Sigmoid colon (tissue), 6 donors: ENCODE measurements at regions not wholly inside any gene's neighbourhood (a gene's known extent, or its start where the extent isn't known, plus 50 kb on each side); places are given as distances from the start of the nearest gene placed in this dataset.

Experiments used
- DNase-seq: peaks from one replicate; pipeline ENCODE4 v3.0.0-alpha.2; 2019
- H3K27ac ChIP-seq, 4 donors: fragments of 200-600 bp; sonication (generic); one replicate each; pipeline ENCODE4 v1.5.1; 2016 to 2019; ENCODE audit warnings: mild to moderate bottlenecking in 1 of 4
- H3K27me3 ChIP-seq, 3 donors: fragments of 200-600 bp; sonication (generic); one replicate each; pipeline ENCODE4 v1.5.1; 2019; ENCODE audit warnings: mild to moderate bottlenecking in 1 of 3
- H3K36me3 ChIP-seq, 4 donors: fragments of 200-600 bp; sonication (generic); one replicate each; pipeline ENCODE4 v1.5.1; 2016 to 2019
- H3K4me1 ChIP-seq, 4 donors: fragments of 200-600 bp; sonication (generic); one replicate each; pipeline ENCODE4 v1.5.1; 2017 to 2019
- H3K4me3 ChIP-seq, 4 donors: fragments of 200-600 bp; sonication (generic); one replicate each; pipeline ENCODE4 v1.5.1; 2017 to 2019; ENCODE audit warnings: mild to moderate bottlenecking in 2 of 4, moderate library complexity in 1 of 4
- H3K9me3 ChIP-seq, 4 donors: fragments of 200-600 bp in 3 of 4; sonication (generic) in 3 of 4; one replicate each; pipeline versions ENCODE4 v1.5.1 to v1.6.1; 2013 to 2019
- CTCF ChIP-seq, 4 experiments: fragments of 450-650 bp in 3 of 4; fragments of 200-600 bp in 1 of 4; IDR thresholded peaks; one replicate each; pipeline ENCODE4 v1.5.1; 2016 to 2019; ENCODE audit warnings: antibody characterized with exemption in 4 of 4, mild to moderate bottlenecking in 3 of 4, moderate library complexity in 2 of 4
- EP300 ChIP-seq, 4 donors: sonication (generic); formaldehyde crosslinking; IDR thresholded peaks; one replicate each; pipeline ENCODE4 v1.6.1; 2017; ENCODE audit warnings: antibody characterized with exemption in 4 of 4
- POLR2A ChIP-seq, 2 donors: fragments of 450-650 bp; IDR thresholded peaks; one replicate each; pipeline ENCODE4 v1.6.1; 2016; ENCODE audit warnings: antibody characterized with exemption in 2 of 2, mild to moderate bottlenecking in 2 of 2, moderate library complexity in 2 of 2
- POLR2AphosphoS5 ChIP-seq, 4 donors: sonication (generic); formaldehyde crosslinking; IDR thresholded peaks; one replicate each; pipeline ENCODE4 v1.6.1; 2017; ENCODE audit warnings: antibody characterized with exemption in 4 of 4
- WGBS, 2 donors: extraction: QIAGEN DNeasy Blood & Tissue Kit; methylation state at CpG; one replicate each; pipeline ENCODE4 v1.1.7; 2013; 5-methylcytosine and 5-hydroxymethylcytosine counted together
- intact Hi-C: fragments of 100-400 bp; cut with DNase I; formaldehyde crosslinking; loops from one replicate; pipeline ENCODE4 v1.15.1; 2023
- donor health status: healthy with polysubstance abuse.
- donor health status: healthy.

- no peak for DNase-seq
- WGBS, 2 donors = 84 to 87% methylated on average over 3 of the region's 3 CpGs
- TF ChIP-seq CTCF (IDR thresholded peaks at IDR 0.05) (no peak), POLR2A (IDR thresholded peaks at IDR 0.05) (no peak), EP300 (IDR thresholded peaks at IDR 0.05) (no peak), POLR2AphosphoS5 (IDR thresholded peaks at IDR 0.05) (no peak)
- H3K27me3 ChIP-seq = no peaks in the 10 kb centered on the region
- H3K36me3 ChIP-seq = no peaks in the 10 kb centered on the region
- intact Hi-C loops = no loop called here
- H3K4me1 ChIP-seq = no peaks in the 10 kb centered on the region
- H3K27ac ChIP-seq = no peak overlapping the region
- H3K9me3 ChIP-seq = no peaks in the 10 kb centered on the region
- H3K4me3 ChIP-seq = no peak overlapping the region
Observed at GRCh38 chr6:82584856-82585255, 221.2 kb downstream of the TPBG start.

GRCh38 chr6:82588020-82588419 lies 224.4 kb downstream of the TPBG start:
- TF ChIP-seq POLR2A (IDR thresholded peaks at IDR 0.05) = no peak
- no peak for TF ChIP-seq POLR2AphosphoS5 (IDR thresholded peaks at IDR 0.05)
- TF ChIP-seq EP300 (IDR thresholded peaks at IDR 0.05) = no peak
- H3K27me3 ChIP-seq = no peaks in the 10 kb centered on the region
- intact Hi-C loops = no loop called here
- no peak overlapping the region for H3K27ac ChIP-seq
- H3K4me3 ChIP-seq = no peak overlapping the region
- H3K9me3 ChIP-seq = no peaks in the 10 kb centered on the region
- no peaks in the 10 kb centered on the region for H3K4me1 ChIP-seq
- no peaks in the 10 kb centered on the region for H3K36me3 ChIP-seq
- WGBS, 2 donors = 86 to 91% methylated on average over 3 of the region's 3 CpGs
- no peak for DNase-seq

GRCh38 chr6:82588859-82589412 lies 225.3 kb downstream of the TPBG start:
- TF ChIP-seq POLR2A (IDR thresholded peaks at IDR 0.05) (no peak), POLR2AphosphoS5 (IDR thresholded peaks at IDR 0.05) (no peak), CTCF (IDR thresholded peaks at IDR 0.05) (no peak), EP300 (IDR thresholded peaks at IDR 0.05) (no peak)
- no peaks in the 10 kb centered on the region for H3K27me3 ChIP-seq
- intact Hi-C loops = no loop called here

GRCh38 chr6:82589509-82590206 lies 226.0 kb downstream of the TPBG start:
- Histone ChIP-seq H3K27me3 (no peaks in the 10 kb centered on the region), H3K4me3 (no peak overlapping the region), H3K27ac (no peak overlapping the region), H3K36me3 (no peaks in the 10 kb centered on the region), H3K9me3 (no peaks in the 10 kb centered on the region), H3K4me1 (no peaks in the 10 kb centered on the region)
- intact Hi-C loops = no loop called here
- DNase-seq = no peak
- TF ChIP-seq EP300 (IDR thresholded peaks at IDR 0.05) (no peak), POLR2AphosphoS5 (IDR thresholded peaks at IDR 0.05) (no peak), CTCF (IDR thresholded peaks at IDR 0.05) (no peak), POLR2A (IDR thresholded peaks at IDR 0.05) (no peak)
- 44 to 59% methylated on average over 5 of the region's 5 CpGs for WGBS, 2 donors

More at GRCh38 chr6:82588859-82589412, 225.3 kb downstream of the TPBG start:
- H3K4me1 ChIP-seq = no peaks in the 10 kb centered on the region
- H3K9me3 ChIP-seq = no peaks in the 10 kb centered on the region
- DNase-seq = no peak
- no peak overlapping the region for H3K4me3 ChIP-seq
- H3K27ac ChIP-seq = no peak overlapping the region
- no peaks in the 10 kb centered on the region for H3K36me3 ChIP-seq
- 70 to 82% methylated on average over 1 of the region's 1 CpG for WGBS, 2 donors

GRCh38 chr6:82597201-82597600 lies 233.6 kb downstream of the TPBG start:
- no peak overlapping the region for H3K27ac ChIP-seq
- H3K27me3 ChIP-seq = no peaks in the 10 kb centered on the region
- TF ChIP-seq EP300 (IDR thresholded peaks at IDR 0.05) = no peak
- TF ChIP-seq CTCF (IDR thresholded peaks at IDR 0.05) = no peak
- no peak for TF ChIP-seq POLR2AphosphoS5 (IDR thresholded peaks at IDR 0.05)
- TF ChIP-seq POLR2A (IDR thresholded peaks at IDR 0.05) = no peak
- no peaks in the 10 kb centered on the region for H3K4me1 ChIP-seq
- intact Hi-C loops = no loop called here
- no peak overlapping the region for H3K4me3 ChIP-seq
- H3K36me3 ChIP-seq = no peaks in the 10 kb centered on the region
- H3K9me3 ChIP-seq = no peaks in the 10 kb centered on the region
- DNase-seq = no peak
